ENCODE measurements at regions not wholly inside any gene's neighbourhood (a gene's known extent, or its start where the extent isn't known, plus 50 kb on each side); places are given as distances from the start of the nearest gene placed in this dataset.

DNA sequence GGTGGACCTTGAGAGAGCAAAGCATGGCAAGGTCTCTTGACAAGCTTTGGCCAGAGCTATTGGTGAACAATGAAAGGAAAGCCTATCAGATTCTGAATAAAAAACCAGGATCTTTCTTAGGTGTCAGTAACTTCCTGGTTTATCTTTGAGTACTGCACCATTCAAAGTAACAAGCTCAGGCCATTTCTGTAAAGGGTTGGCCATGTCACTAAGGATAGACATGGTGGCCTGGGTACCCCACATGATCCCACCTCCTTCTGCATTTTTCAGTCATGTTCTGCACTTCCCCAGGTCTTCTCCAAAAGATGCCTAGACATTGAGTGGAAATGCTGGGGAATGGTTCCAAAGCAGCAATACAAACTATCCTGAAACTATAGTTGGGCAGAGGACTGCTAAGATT is 242.0 kb downstream of the ARHGAP12 start:
- Histone ChIP-seq H3K4me2 (no peak overlapping the region), H3K79me2 (no peaks in the 10 kb centered on the region), H3K27me3 (no peaks in the 10 kb centered on the region), H2AFZ (no peak overlapping the region), H3K9me3 (ENCODE audit: low read depth) (peaks cover 5% of the 10 kb centered on the region), H4K20me1 (ENCODE audit: insufficient read depth, poor library complexity, severe bottlenecking) (no peaks in the 10 kb centered on the region), H3K4me3 (no peak overlapping the region), H3K27ac (no peak overlapping the region), H3K4me1 (ENCODE audit: insufficient read depth) (no peaks in the 10 kb centered on the region), H3K9me2 (replicated peaks; ENCODE audit: insufficient read depth) (no peaks in the 10 kb centered on the region), H3K36me3 (replicated peaks; ENCODE audit: insufficient read depth, low read depth) (no peaks in the 10 kb centered on the region)
- TF ChIP-seq, protein P1, sequence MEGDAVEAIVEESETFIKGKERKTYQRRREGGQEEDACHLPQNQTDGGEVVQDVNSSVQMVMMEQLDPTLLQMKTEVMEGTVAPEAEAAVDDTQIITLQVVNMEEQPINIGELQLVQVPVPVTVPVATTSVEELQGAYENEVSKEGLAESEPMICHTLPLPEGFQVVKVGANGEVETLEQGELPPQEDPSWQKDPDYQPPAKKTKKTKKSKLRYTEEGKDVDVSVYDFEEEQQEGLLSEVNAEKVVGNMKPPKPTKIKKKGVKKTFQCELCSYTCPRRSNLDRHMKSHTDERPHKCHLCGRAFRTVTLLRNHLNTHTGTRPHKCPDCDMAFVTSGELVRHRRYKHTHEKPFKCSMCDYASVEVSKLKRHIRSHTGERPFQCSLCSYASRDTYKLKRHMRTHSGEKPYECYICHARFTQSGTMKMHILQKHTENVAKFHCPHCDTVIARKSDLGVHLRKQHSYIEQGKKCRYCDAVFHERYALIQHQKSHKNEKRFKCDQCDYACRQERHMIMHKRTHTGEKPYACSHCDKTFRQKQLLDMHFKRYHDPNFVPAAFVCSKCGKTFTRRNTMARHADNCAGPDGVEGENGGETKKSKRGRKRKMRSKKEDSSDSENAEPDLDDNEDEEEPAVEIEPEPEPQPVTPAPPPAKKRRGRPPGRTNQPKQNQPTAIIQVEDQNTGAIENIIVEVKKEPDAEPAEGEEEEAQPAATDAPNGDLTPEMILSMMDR (IDR thresholded peaks at IDR 0.05; ENCODE audit: poor library complexity) = no peak
- TF ChIP-seq EZH2phosphoT487 (IDR thresholded peaks at IDR 0.05; ENCODE audit: low read depth, severe bottlenecking, unreplicated experiment) (no peak), EZH2 (IDR thresholded peaks at IDR 0.05; ENCODE audit: borderline replicate concordance) (no peak)
- no peak for DNase-seq (ENCODE audit: low spot score)

DNA sequence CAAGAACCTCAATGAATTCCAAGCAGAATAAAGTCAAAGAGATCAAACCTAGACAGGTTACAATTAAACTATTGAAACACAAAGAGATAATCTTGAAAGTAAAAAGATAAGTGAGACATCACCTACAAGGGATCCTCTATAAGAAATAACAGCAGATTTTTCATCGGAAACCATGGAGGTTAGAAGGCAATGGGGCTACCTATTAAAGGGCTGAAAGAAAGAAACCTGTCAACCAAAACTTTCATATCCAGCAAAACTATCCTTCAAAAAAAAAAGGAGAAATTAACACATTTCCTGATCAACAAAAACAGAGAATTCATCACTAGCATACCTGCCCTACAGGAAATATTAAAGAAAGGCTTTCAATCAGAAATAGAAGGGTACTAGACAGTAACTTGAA is 244.9 kb downstream of the ARHGAP12 start:
- Histone ChIP-seq H3K4me1 (ENCODE audit: insufficient read depth) (no peaks in the 10 kb centered on the region), H4K20me1 (ENCODE audit: insufficient read depth, poor library complexity, severe bottlenecking) (no peaks in the 10 kb centered on the region), H3K4me2 (no peak overlapping the region), H3K9me3 (ENCODE audit: low read depth) (peaks cover 5% of the 10 kb centered on the region), H3K27me3 (no peaks in the 10 kb centered on the region), H2AFZ (no peak overlapping the region), H3K36me3 (replicated peaks; ENCODE audit: insufficient read depth, low read depth) (no peaks in the 10 kb centered on the region), H3K79me2 (no peaks in the 10 kb centered on the region), H3K9me2 (replicated peaks; ENCODE audit: insufficient read depth) (no peaks in the 10 kb centered on the region), H3K27ac (no peak overlapping the region), H3K4me3 (no peak overlapping the region)
- DNase-seq (ENCODE audit: low spot score) = no peak
- TF ChIP-seq EZH2 (IDR thresholded peaks at IDR 0.05; ENCODE audit: borderline replicate concordance) (no peak), EZH2phosphoT487 (IDR thresholded peaks at IDR 0.05; ENCODE audit: low read depth, severe bottlenecking, unreplicated experiment) (no peak)
- TF ChIP-seq, protein P1 (IDR thresholded peaks at IDR 0.05; ENCODE audit: poor library complexity) = no peak
- WGBS (ENCODE audit: low lambda C conversion rate, missing lambda C conversion rate) = 93% methylated on average over 1 of the region's 1 CpG

DNA sequence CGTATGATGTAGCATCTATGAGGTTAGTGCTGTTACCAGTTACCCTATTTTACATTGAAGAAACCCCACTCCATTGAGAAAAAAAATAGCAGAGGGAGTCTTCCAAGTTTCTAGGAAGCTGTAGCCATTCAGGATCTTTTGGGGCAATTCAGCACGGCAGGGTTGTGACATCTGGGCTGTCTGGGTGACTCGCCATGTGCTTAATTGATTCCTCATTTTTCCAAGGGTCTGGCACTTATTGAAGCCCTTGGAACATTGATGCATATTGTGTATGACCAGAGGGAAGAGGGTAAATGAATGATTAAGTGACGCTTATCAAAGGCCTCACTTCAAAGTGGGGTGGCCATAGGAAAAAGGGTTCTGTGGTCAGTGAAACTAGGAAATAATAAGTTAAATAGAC is 248.7 kb downstream of the ARHGAP12 start:
- Histone ChIP-seq H3K4me2 (no peak overlapping the region), H2AFZ (no peak overlapping the region), H3K36me3 (replicated peaks; ENCODE audit: insufficient read depth, low read depth) (no peaks in the 10 kb centered on the region), H3K9me3 (ENCODE audit: low read depth) (peaks cover 5% of the 10 kb centered on the region), H4K20me1 (ENCODE audit: insufficient read depth, poor library complexity, severe bottlenecking) (no peaks in the 10 kb centered on the region), H3K9me2 (replicated peaks; ENCODE audit: insufficient read depth) (no peaks in the 10 kb centered on the region), H3K27me3 (no peaks in the 10 kb centered on the region), H3K27ac (no peak overlapping the region), H3K4me1 (ENCODE audit: insufficient read depth) (no peaks in the 10 kb centered on the region), H3K4me3 (no peak overlapping the region), H3K79me2 (no peaks in the 10 kb centered on the region)
- TF ChIP-seq EZH2 (IDR thresholded peaks at IDR 0.05; ENCODE audit: borderline replicate concordance) (no peak), EZH2phosphoT487 (IDR thresholded peaks at IDR 0.05; ENCODE audit: low read depth, severe bottlenecking, unreplicated experiment) (no peak)
- whole genome bisulfite sequencing (ENCODE audit: low lambda C conversion rate, missing lambda C conversion rate) = 85% methylated on average over 4 of the region's 4 CpGs
- DNase-seq (ENCODE audit: low spot score) = no peak

DNA sequence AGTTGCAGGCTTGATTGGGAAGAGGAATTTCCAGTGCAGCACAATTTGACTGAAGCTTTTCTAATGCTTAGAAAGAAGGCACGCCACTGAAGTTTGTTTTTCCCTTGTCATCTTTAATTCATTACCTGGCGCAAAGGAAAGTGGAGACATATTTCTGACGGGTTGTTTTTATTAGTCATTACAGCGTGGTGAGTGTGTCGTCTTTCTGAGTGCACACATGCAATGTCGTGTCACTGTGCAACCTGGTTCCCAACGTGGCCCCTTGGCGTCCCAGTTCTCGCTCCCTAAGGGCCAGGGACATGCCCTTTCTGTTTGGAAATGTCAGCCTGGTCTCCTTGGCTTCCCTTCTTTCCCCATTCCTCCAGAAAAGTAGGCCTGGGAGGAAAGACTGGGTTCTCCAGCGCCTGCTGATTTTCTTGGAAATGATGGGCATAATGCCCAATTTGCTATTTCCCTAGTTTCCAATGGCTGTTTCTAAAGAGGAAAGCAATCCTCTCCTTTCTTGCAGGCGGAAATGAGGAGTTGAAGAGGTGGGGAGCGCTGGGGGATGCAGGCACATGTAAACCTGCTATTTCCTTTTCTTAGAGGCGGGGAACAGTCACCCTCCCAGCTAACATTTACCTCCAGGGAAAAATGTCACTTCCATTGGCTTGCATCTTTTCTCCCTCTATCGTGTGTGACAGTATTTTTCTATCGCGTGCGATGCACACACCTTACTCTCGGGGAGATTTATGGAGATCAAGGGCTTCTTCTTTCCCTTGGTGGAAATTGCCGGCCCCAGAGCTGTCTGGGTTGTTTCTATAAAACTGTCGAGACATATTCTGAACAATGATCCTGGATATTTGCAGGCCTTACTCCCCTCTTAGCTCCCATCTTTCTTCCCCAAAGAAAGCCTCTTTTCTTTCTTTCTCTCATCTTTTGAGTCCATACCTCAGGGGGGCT is 249.8 kb downstream of the ARHGAP12 start:
- peaks cover 2% of the 10 kb centered on the region for H3K9me3 ChIP-seq (ENCODE audit: low read depth)
- WGBS (ENCODE audit: low lambda C conversion rate, missing lambda C conversion rate) = 77% methylated on average over 20 of the region's 20 CpGs
- H3K27me3 ChIP-seq = no peaks in the 10 kb centered on the region
- no peak overlapping the region for H3K4me3 ChIP-seq
- no peaks in the 10 kb centered on the region for H3K36me3 ChIP-seq (replicated peaks; ENCODE audit: insufficient read depth, low read depth)
- H3K27ac ChIP-seq = no peak overlapping the region
- H2AFZ ChIP-seq = no peak overlapping the region
- no peak for DNase-seq (ENCODE audit: low spot score)
- no peaks in the 10 kb centered on the region for H3K79me2 ChIP-seq
- no peaks in the 10 kb centered on the region for H3K9me2 ChIP-seq (replicated peaks; ENCODE audit: insufficient read depth)
- H3K4me1 ChIP-seq (ENCODE audit: insufficient read depth) = no peaks in the 10 kb centered on the region
- no peak for TF ChIP-seq EZH2 (IDR thresholded peaks at IDR 0.05; ENCODE audit: borderline replicate concordance)
- no peaks in the 10 kb centered on the region for H4K20me1 ChIP-seq (ENCODE audit: insufficient read depth, poor library complexity, severe bottlenecking)
- H3K4me2 ChIP-seq = no peak overlapping the region

All from hepatocyte (in vitro differentiated cells).